ENCODE measurements at regions not wholly inside any gene's neighbourhood (a gene's known extent, or its start where the extent isn't known, plus 50 kb on each side); places are given as distances from the start of the nearest gene placed in this dataset.

GRCh38 chr9:104351726-104352125 is 152.3 kb upstream of the OR13F1 start:
- Histone ChIP-seq H2BK5ac (ENCODE audit: low read depth, low read length, poor library complexity, severe bottlenecking) (no peak overlapping the region), H3K18ac (ENCODE audit: low read depth in 1 of 2, low read length in 2 of 2) (no peak overlapping the region), H2BK120ac (ENCODE audit: low read depth, low read length) (no peak overlapping the region), H3K4ac (ENCODE audit: low read depth in 1 of 2, low read length in 2 of 2) (no peak overlapping the region), H2BK12ac (ENCODE audit: low read length in 2 of 2) (no peak overlapping the region), H3K9ac (ENCODE audit: low read length) (no peak overlapping the region), H2AFZ (ENCODE audit: low read depth, low read length) (no peak overlapping the region), H3K14ac (ENCODE audit: low read length in 2 of 2) (no peak overlapping the region), H3K4me1 (ENCODE audit: control insufficient read depth, insufficient read depth, low read depth, low read length) (no peaks in the 10 kb centered on the region), H3K36me3 (ENCODE audit: control insufficient read depth in 1 of 2, insufficient read depth in 2 of 2, low read depth in 1 of 2, low read length in 2 of 2) (no peaks in the 10 kb centered on the region), H2BK15ac (ENCODE audit: low read depth, poor library complexity, severe bottlenecking) (no peak overlapping the region), H2AK5ac (ENCODE audit: low read length, severe bottlenecking) (no peak overlapping the region), H3K79me1 (replicated peaks; ENCODE audit: low read length, poor library complexity, severe bottlenecking) (no peaks in the 10 kb centered on the region), H4K8ac (ENCODE audit: low read length) (no peak overlapping the region), H3K27ac (ENCODE audit: low read length, poor library complexity, severe bottlenecking) (no peak overlapping the region), H3K27me3 (ENCODE audit: control insufficient read depth in 1 of 2, insufficient read depth in 1 of 2, low read length in 2 of 2) (no peaks in the 10 kb centered on the region), H3K9me3 (ENCODE audit: control insufficient read depth, low read length) (no peaks in the 10 kb centered on the region), H3K4me2 (ENCODE audit: low read length, poor library complexity, severe bottlenecking) (no peak overlapping the region), H3K23ac (ENCODE audit: low read length in 2 of 2) (no peak overlapping the region), H3K4me3 (ENCODE audit: insufficient read depth in 1 of 2, low read depth in 1 of 2, low read length in 2 of 2) (no peak overlapping the region), H4K91ac (ENCODE audit: low read length) (no peak overlapping the region)
- 92% methylated on average over 1 of the region's 3 CpGs for WGBS
- no peak for DNase-seq

DNA sequence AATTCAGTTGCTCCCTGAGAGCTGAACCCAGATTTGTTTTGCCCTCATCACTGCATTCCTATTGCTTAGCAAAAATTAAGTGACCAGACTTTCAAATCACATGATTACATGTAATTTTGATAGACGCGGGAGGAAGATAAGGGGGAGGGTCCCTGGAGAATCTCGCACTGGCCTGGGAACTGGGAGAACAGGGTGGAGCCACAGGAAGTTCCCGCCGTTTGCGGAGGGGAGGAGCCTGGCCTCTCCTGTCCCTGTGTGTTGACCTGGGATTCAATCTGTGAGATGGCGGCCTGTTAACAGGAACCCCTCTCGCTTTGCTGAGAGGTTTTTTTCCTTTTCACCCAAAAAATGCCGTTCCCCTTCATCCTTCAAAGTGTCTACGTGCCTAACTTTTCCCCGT is 142.9 kb upstream of the OR13F1 start:
- 68% methylated on average over 8 of the region's 11 CpGs for WGBS
- Histone ChIP-seq H3K27ac (ENCODE audit: low read length, poor library complexity, severe bottlenecking) (no peak overlapping the region), H2BK12ac (ENCODE audit: low read length in 2 of 2) (no peak overlapping the region), H4K91ac (ENCODE audit: low read length) (no peak overlapping the region), H3K36me3 (ENCODE audit: control insufficient read depth in 1 of 2, insufficient read depth in 2 of 2, low read depth in 1 of 2, low read length in 2 of 2) (no peaks in the 10 kb centered on the region), H2AFZ (ENCODE audit: low read depth, low read length) (no peak overlapping the region), H3K27me3 (ENCODE audit: control insufficient read depth in 1 of 2, insufficient read depth in 1 of 2, low read length in 2 of 2) (no peaks in the 10 kb centered on the region), H4K8ac (ENCODE audit: low read length) (no peak overlapping the region), H3K9ac (ENCODE audit: low read length) (no peak overlapping the region), H3K4me2 (ENCODE audit: low read length, poor library complexity, severe bottlenecking) (no peak overlapping the region), H3K4me1 (ENCODE audit: control insufficient read depth, insufficient read depth, low read depth, low read length) (no peaks in the 10 kb centered on the region), H3K79me1 (replicated peaks; ENCODE audit: low read length, poor library complexity, severe bottlenecking) (no peaks in the 10 kb centered on the region), H2BK5ac (ENCODE audit: low read depth, low read length, poor library complexity, severe bottlenecking) (no peak overlapping the region), H2BK120ac (ENCODE audit: low read depth, low read length) (no peak overlapping the region), H3K4ac (ENCODE audit: low read depth in 1 of 2, low read length in 2 of 2) (no peak overlapping the region), H3K18ac (ENCODE audit: low read depth in 1 of 2, low read length in 2 of 2) (no peak overlapping the region), H3K23ac (ENCODE audit: low read length in 2 of 2) (no peak overlapping the region), H3K9me3 (ENCODE audit: control insufficient read depth, low read length) (no peaks in the 10 kb centered on the region), H2BK15ac (ENCODE audit: low read depth, poor library complexity, severe bottlenecking) (no peak overlapping the region), H3K4me3 (ENCODE audit: insufficient read depth in 1 of 2, low read depth in 1 of 2, low read length in 2 of 2) (no peak overlapping the region), H3K14ac (ENCODE audit: low read length in 2 of 2) (no peak overlapping the region), H2AK5ac (ENCODE audit: low read length, severe bottlenecking) (no peak overlapping the region)
- DNase-seq: no peak

- WGBS: 86% methylated on average over 22 of the region's 28 CpGs
- no peak overlapping the region for H2BK120ac ChIP-seq (ENCODE audit: low read depth, low read length)
- no peak overlapping the region for H3K4ac ChIP-seq (ENCODE audit: low read depth in 1 of 2, low read length in 2 of 2)
- H3K23ac ChIP-seq (ENCODE audit: low read length in 2 of 2): no peak overlapping the region
- no peaks in the 10 kb centered on the region for H3K27me3 ChIP-seq (ENCODE audit: control insufficient read depth in 1 of 2, insufficient read depth in 1 of 2, low read length in 2 of 2)
- no peak overlapping the region for H3K4me2 ChIP-seq (ENCODE audit: low read length, poor library complexity, severe bottlenecking)
- no peak overlapping the region for H2AFZ ChIP-seq (ENCODE audit: low read depth, low read length)
- no peak overlapping the region for H3K18ac ChIP-seq (ENCODE audit: low read depth in 1 of 2, low read length in 2 of 2)
- H3K36me3 ChIP-seq (ENCODE audit: control insufficient read depth in 1 of 2, insufficient read depth in 2 of 2, low read depth in 1 of 2, low read length in 2 of 2): no peaks in the 10 kb centered on the region
- no peak for DNase-seq
- H3K27ac ChIP-seq (ENCODE audit: low read length, poor library complexity, severe bottlenecking): no peak overlapping the region
- H4K91ac ChIP-seq (ENCODE audit: low read length): no peak overlapping the region
- H3K79me1 ChIP-seq (replicated peaks; ENCODE audit: low read length, poor library complexity, severe bottlenecking): no peaks in the 10 kb centered on the region
- no peak overlapping the region for H2BK5ac ChIP-seq (ENCODE audit: low read depth, low read length, poor library complexity, severe bottlenecking)
- peak overlapping the region in 1 of 2 experiments; percentile 4 for H3K4me3 ChIP-seq (ENCODE audit: insufficient read depth in 1 of 2, low read depth in 1 of 2, low read length in 2 of 2)
- H3K9ac ChIP-seq (ENCODE audit: low read length): no peak overlapping the region
- H2BK12ac ChIP-seq (ENCODE audit: low read length in 2 of 2): no peak overlapping the region
- H2AK5ac ChIP-seq (ENCODE audit: low read length, severe bottlenecking): no peak overlapping the region
- H3K14ac ChIP-seq (ENCODE audit: low read length in 2 of 2): no peak overlapping the region
- no peaks in the 10 kb centered on the region for H3K9me3 ChIP-seq (ENCODE audit: control insufficient read depth, low read length)
- H2BK15ac ChIP-seq (ENCODE audit: low read depth, poor library complexity, severe bottlenecking): no peak overlapping the region
- no peak overlapping the region for H4K8ac ChIP-seq (ENCODE audit: low read length)
- no peaks in the 10 kb centered on the region for H3K4me1 ChIP-seq (ENCODE audit: control insufficient read depth, insufficient read depth, low read depth, low read length)
Observed at GRCh38 chr9:104362912-104363472, 141.1 kb upstream of the OR13F1 start.

GRCh38 chr9:104367507-104367906 is 136.6 kb upstream of the OR13F1 start:
- no peak overlapping the region for H2BK5ac ChIP-seq (ENCODE audit: low read depth, low read length, poor library complexity, severe bottlenecking)
- no peak overlapping the region for H2BK120ac ChIP-seq (ENCODE audit: low read depth, low read length)
- no peaks in the 10 kb centered on the region for H3K36me3 ChIP-seq (ENCODE audit: control insufficient read depth in 1 of 2, insufficient read depth in 2 of 2, low read depth in 1 of 2, low read length in 2 of 2)
- no peak overlapping the region for H2AFZ ChIP-seq (ENCODE audit: low read depth, low read length)
- no peaks in the 10 kb centered on the region for H3K9me3 ChIP-seq (ENCODE audit: control insufficient read depth, low read length)
- no peak overlapping the region for H3K4me2 ChIP-seq (ENCODE audit: low read length, poor library complexity, severe bottlenecking)
- H2AK5ac ChIP-seq (ENCODE audit: low read length, severe bottlenecking): no peak overlapping the region
- no peak overlapping the region for H3K9ac ChIP-seq (ENCODE audit: low read length)
- H3K23ac ChIP-seq (ENCODE audit: low read length in 2 of 2): no peak overlapping the region
- H3K4me3 ChIP-seq (ENCODE audit: insufficient read depth in 1 of 2, low read depth in 1 of 2, low read length in 2 of 2): no peak overlapping the region
- no peak overlapping the region for H4K91ac ChIP-seq (ENCODE audit: low read length)
- no peak overlapping the region for H4K8ac ChIP-seq (ENCODE audit: low read length)
- no peak for DNase-seq
- no peaks in the 10 kb centered on the region for H3K27me3 ChIP-seq (ENCODE audit: control insufficient read depth in 1 of 2, insufficient read depth in 1 of 2, low read length in 2 of 2)
- H3K4me1 ChIP-seq (ENCODE audit: control insufficient read depth, insufficient read depth, low read depth, low read length): no peaks in the 10 kb centered on the region
- no peak overlapping the region for H2BK15ac ChIP-seq (ENCODE audit: low read depth, poor library complexity, severe bottlenecking)
- no peak overlapping the region for H2BK12ac ChIP-seq (ENCODE audit: low read length in 2 of 2)
- H3K4ac ChIP-seq (ENCODE audit: low read depth in 1 of 2, low read length in 2 of 2): no peak overlapping the region
- no peak overlapping the region for H3K18ac ChIP-seq (ENCODE audit: low read depth in 1 of 2, low read length in 2 of 2)
- no peaks in the 10 kb centered on the region for H3K79me1 ChIP-seq (replicated peaks; ENCODE audit: low read length, poor library complexity, severe bottlenecking)
- no peak overlapping the region for H3K27ac ChIP-seq (ENCODE audit: low read length, poor library complexity, severe bottlenecking)
- H3K14ac ChIP-seq (ENCODE audit: low read length in 2 of 2): no peak overlapping the region
